Gastroesophageal sphincter (tissue), 3 donors: ENCODE measurements at regions not wholly inside any gene's neighbourhood (a gene's known extent, or its start where the extent isn't known, plus 50 kb on each side); places are given as distances from the start of the nearest gene placed in this dataset.

Experiments
- CTCF ChIP-seq, 4 experiments: fragments of 200-600 bp in 2 of 4; fragments of 450-650 bp in 2 of 4; sonication (generic) in 1 of 4; IDR thresholded peaks; one replicate each; pipeline ENCODE4 v1.5.1; 2017 to 2019; ENCODE audit warnings: antibody characterized with exemption in 4 of 4, mild to moderate bottlenecking in 2 of 4, moderate library complexity in 2 of 4
- POLR2A ChIP-seq, 2 donors: fragments of 450-650 bp; IDR thresholded peaks; one replicate each; pipeline ENCODE4 v1.6.1; 2017; ENCODE audit warnings: antibody characterized with exemption in 2 of 2, mild to moderate bottlenecking in 2 of 2, moderate library complexity in 1 of 2
- POLR2AphosphoS5 ChIP-seq: sonication (generic); formaldehyde crosslinking; IDR thresholded peaks from one replicate; pipeline ENCODE4 v1.6.1; 2017; ENCODE audit warnings: antibody characterized with exemption

DNA sequence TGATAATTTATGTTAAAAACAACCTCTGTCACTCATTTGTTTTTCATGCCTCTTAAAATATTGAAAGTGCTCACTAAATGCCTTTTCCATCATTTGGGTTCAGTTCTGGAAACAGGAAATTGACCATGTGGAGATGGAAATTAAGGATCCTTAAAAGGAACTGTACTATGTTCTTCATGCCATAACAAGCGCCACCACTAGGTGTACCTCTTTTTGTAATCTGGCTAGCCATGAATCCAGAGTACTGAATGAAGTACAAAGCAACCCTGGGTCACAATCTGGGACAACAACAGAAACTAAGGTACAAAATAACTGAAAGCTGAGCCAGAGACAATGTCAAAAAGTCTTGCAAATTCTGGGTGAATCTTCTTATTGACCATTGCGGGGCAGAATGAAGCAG is 559.1 kb downstream of the FAM181B start:
- TF ChIP-seq POLR2A (IDR thresholded peaks at IDR 0.05) (no peak), CTCF (IDR thresholded peaks at IDR 0.05) (no peak), POLR2AphosphoS5 (no peak)
